Body of pancreas (tissue), 4 donors: ENCODE measurements at regions not wholly inside any gene's neighbourhood (a gene's known extent, or its start where the extent isn't known, plus 50 kb on each side); places are given as distances from the start of the nearest gene placed in this dataset.
A peak's percentile ranks its signal among the peaks of the same experiment; 100 is the strongest.

Experiments used
- ATAC-seq: fragments of 150-250 bp; one replicate; pipeline ENCODE4 v1.9.1; 2016
- DNase-seq, 4 donors: peaks; one replicate each; pipeline ENCODE4 v3.0.0-alpha.2; 2019
- H3K27ac ChIP-seq, 4 donors: fragments of 200-600 bp; sonication (generic); 1 replicate in 3 of 4; 2 replicates in 1 of 4; pipeline versions ENCODE4 v1.5.1 to v1.6.1; 2016 to 2019; ENCODE audit warnings: mild to moderate bottlenecking in 1 of 4, mixed read lengths in 1 of 4, moderate library complexity in 1 of 4
- H3K27me3 ChIP-seq, 2 donors: fragments of 200-600 bp; sonication (generic); one replicate each; pipeline ENCODE4 v1.6.0; 2016; ENCODE audit warnings: mild to moderate bottlenecking in 1 of 2
- H3K36me3 ChIP-seq, 2 donors: fragments of 200-600 bp; sonication (generic); replicated peaks in 1 of 2; 2 replicates each; pipeline ENCODE4 v1.5.1; 2016; ENCODE audit warnings: low read depth in 2 of 2; ENCODE audit not compliant: insufficient read depth in 1 of 2
- H3K4me1 ChIP-seq: fragments of 200-600 bp; sonication (generic); one replicate; pipeline ENCODE4 v1.6.0; 2016
- H3K4me3 ChIP-seq, 2 donors: fragments of 200-600 bp; sonication (generic); 1 replicate in 1 of 2; 2 replicates in 1 of 2; pipeline ENCODE4 v1.5.1; 2016 to 2019
- H3K9me3 ChIP-seq, 3 donors: fragments of 200-600 bp; sonication (generic); 1 replicate in 2 of 3; 2 replicates in 1 of 3; pipeline ENCODE4 v1.5.1; 2016
- POLR2A ChIP-seq, 3 donors: fragments of 450-650 bp; IDR thresholded peaks; one replicate each; pipeline ENCODE4 v1.6.1; 2016; ENCODE audit warnings: antibody characterized with exemption in 3 of 3, mild to moderate bottlenecking in 2 of 3
- WGBS, 2 donors: methylation state at CpG; one replicate each; pipeline ENCODE4 v1.1.5; 2017; 5-methylcytosine and 5-hydroxymethylcytosine counted together
- intact Hi-C: fragments of 100-400 bp; cut with DNase I; formaldehyde crosslinking; loops from one replicate; pipeline ENCODE4 v1.15.1; 2023
- TF ChIP-seq, protein P1 (sequence below), 7 experiments: fragments of 450-650 bp in 4 of 7; fragments of 200-600 bp in 3 of 7; sonication (generic) in 3 of 7; IDR thresholded peaks; one replicate each; pipeline ENCODE4 v1.5.1; 2016 to 2019; ENCODE audit warnings: antibody characterized with exemption in 7 of 7

DNA sequence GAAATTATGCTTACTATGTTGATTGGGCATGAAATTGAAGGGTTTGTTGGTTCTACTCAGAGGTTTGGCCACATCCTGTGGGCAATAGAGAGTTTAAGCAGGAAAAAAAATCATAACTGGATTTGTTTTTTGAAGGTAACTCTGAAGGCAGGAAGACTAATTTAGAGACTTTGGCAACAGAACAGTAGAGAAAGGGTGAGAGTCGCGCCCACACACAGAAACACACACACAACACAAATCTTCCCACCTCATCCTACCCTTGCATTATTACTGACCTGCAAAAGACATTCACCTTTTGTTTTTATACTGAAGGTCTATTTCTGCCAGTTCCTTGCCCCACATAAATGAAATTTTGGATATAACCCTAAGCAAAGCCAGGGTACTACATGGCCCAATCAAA, 270.6 kb downstream of the TBL1XR1 start:
- DNase-seq = no peak
- no peaks in the 10 kb centered on the region for H3K36me3 ChIP-seq
- no peaks in the 10 kb centered on the region for H3K9me3 ChIP-seq
- H3K27me3 ChIP-seq = no peaks in the 10 kb centered on the region
- no peak overlapping the region for H3K4me3 ChIP-seq
- intact Hi-C loops = no loop called here
- WGBS, 2 donors = 90 to 92% methylated on average over 2 of the region's 2 CpGs
- no peak for ATAC-seq
- no peak overlapping the region for H3K27ac ChIP-seq
- no peak for TF ChIP-seq POLR2A (IDR thresholded peaks at IDR 0.05)
- TF ChIP-seq, protein P1, sequence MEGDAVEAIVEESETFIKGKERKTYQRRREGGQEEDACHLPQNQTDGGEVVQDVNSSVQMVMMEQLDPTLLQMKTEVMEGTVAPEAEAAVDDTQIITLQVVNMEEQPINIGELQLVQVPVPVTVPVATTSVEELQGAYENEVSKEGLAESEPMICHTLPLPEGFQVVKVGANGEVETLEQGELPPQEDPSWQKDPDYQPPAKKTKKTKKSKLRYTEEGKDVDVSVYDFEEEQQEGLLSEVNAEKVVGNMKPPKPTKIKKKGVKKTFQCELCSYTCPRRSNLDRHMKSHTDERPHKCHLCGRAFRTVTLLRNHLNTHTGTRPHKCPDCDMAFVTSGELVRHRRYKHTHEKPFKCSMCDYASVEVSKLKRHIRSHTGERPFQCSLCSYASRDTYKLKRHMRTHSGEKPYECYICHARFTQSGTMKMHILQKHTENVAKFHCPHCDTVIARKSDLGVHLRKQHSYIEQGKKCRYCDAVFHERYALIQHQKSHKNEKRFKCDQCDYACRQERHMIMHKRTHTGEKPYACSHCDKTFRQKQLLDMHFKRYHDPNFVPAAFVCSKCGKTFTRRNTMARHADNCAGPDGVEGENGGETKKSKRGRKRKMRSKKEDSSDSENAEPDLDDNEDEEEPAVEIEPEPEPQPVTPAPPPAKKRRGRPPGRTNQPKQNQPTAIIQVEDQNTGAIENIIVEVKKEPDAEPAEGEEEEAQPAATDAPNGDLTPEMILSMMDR (IDR thresholded peaks at IDR 0.05) = no peak
- peaks cover 3% of the 10 kb centered on the region for H3K4me1 ChIP-seq

DNA sequence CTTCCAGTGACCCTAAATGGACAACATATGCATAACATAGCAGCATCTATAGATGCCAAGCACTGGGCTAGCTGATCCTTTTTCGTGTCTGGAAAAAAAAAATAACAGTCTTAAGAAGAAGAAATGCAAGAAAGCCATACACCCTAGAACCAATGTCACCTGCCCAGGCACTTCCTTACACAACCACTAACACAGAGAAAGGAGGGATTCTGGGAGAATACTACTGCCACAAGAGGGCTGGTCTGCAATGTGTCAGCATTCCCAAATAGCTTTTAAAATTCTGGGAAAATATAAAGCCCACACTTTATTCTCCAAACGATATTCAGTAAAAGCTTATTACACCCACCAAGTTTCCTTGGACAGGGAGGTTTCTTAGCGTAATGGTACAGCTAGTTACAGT, 271.2 kb downstream of the TBL1XR1 start:
- no peaks in the 10 kb centered on the region for H3K27me3 ChIP-seq
- intact Hi-C loops = no loop called here
- no peak for TF ChIP-seq POLR2A (IDR thresholded peaks at IDR 0.05)
- TF ChIP-seq, protein P1 (IDR thresholded peaks at IDR 0.05) = no peak
- DNase-seq (no peak), ATAC-seq (no peak)
- 71 to 72% methylated on average over 3 of the region's 3 CpGs for WGBS, 2 donors
- H3K9me3 ChIP-seq = no peaks in the 10 kb centered on the region
- H3K4me3 ChIP-seq = no peak overlapping the region
- no peaks in the 10 kb centered on the region for H3K36me3 ChIP-seq
- peaks cover 8% of the 10 kb centered on the region for H3K4me1 ChIP-seq
- H3K27ac ChIP-seq = no peak overlapping the region

DNA sequence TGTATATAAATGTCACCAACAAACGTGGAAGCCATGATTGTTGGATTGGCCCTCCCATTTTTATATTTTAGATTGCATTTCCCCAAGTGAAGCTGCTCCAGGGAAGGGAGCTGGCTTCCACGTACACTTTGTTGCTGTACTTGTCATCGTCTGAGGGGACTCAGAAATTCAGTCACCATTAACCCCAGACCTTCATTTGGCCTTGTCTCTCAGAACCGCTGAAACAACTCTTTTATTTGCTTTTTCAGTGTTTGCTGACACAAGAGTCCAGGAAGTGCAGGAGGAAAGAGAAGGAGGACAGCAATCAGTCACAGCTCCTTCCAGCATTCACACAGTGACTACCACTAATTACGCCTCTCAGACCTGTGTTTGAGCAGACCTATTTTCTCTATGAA, 276.5 kb downstream of the TBL1XR1 start:
- H3K9me3 ChIP-seq = no peaks in the 10 kb centered on the region
- peaks cover 42% of the 10 kb centered on the region for H3K4me1 ChIP-seq
- peak overlapping the region; percentile 9 to 69 (median 43) for H3K27ac ChIP-seq
- no peaks in the 10 kb centered on the region for H3K27me3 ChIP-seq
- ATAC-seq (peak; percentile 69), DNase-seq (peak in 3 of 4 donors; percentile 12 to 39 (median 30))
- no peak overlapping the region for H3K4me3 ChIP-seq
- 16 to 22% methylated on average over 5 of the region's 5 CpGs for WGBS, 2 donors
- intact Hi-C loops = no loop called here
- H3K36me3 ChIP-seq = no peaks in the 10 kb centered on the region
- TF ChIP-seq, protein P1 (IDR thresholded peaks at IDR 0.05) = no peak
- TF ChIP-seq POLR2A (IDR thresholded peaks at IDR 0.05) = no peak

DNA sequence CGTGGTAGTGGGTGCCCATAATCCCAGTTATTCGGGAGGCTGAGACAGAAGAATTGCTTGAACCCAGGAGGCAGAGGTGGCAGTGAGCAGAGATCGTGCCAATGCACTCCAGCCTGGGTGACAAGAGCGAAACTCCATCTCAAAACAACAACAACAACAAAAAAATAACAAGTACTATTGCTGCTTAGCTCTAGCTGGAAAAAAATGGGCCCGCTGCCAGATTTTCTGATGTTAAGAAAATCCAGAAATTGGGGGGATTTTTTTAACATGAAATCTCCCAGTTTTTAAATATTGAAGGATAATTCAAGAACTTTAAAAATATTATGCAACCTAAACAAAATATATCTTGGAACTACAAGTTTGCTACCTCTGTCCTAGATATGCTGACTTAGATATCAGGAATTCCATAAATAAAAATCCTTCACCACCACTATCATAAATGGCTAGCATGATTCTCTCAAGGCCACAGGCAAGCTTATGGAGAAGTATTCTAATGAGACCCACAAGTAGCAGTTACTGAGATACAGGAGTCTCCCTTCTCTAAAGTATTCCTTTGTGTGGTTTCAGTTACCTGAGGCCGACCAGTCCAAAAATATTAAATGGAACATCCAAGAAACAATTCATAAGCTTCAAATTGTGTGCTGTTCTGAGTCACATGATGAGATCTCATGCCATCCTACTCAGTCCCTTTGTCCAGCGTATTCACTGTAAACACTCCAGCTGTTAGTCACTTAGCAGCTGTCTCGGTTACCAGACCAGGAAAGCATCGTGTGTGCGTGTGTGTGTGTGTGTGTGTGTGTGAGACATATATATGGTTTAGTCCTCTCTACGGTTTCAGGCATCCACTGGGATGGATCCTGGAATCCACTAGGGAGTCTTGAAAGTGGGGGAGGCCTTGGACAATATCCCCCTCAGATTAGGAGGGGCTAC, 277.2 kb downstream of the TBL1XR1 start:
- WGBS, 2 donors = 73 to 79% methylated on average over 11 of the region's 11 CpGs
- H3K27me3 ChIP-seq = no peaks in the 10 kb centered on the region
- peaks cover 42% of the 10 kb centered on the region for H3K4me1 ChIP-seq
- TF ChIP-seq POLR2A (IDR thresholded peaks at IDR 0.05) = no peak
- TF ChIP-seq, protein P1 (IDR thresholded peaks at IDR 0.05) = no peak
- intact Hi-C loops = no loop called here
- H3K9me3 ChIP-seq = no peaks in the 10 kb centered on the region
- ATAC-seq (peak; percentile 25), DNase-seq (peak in 3 of 4 donors; percentile 15 to 35 (median 19))
- peak overlapping the region; percentile 9 to 69 (median 43) for H3K27ac ChIP-seq
- H3K36me3 ChIP-seq = no peaks in the 10 kb centered on the region
- no peak overlapping the region for H3K4me3 ChIP-seq
